Liver (tissue), 3 donors: ENCODE measurements at regions not wholly inside any gene's neighbourhood (a gene's known extent, or its start where the extent isn't known, plus 50 kb on each side); places are given as distances from the start of the nearest gene placed in this dataset.

Experiments used
- CTCF ChIP-seq: fragments of 150-350 bp; IDR thresholded peaks from 2 replicates; pipeline ENCODE4 v1.5.1; 2017; ENCODE audit warnings: improper control_type of control experiment, low read depth, low read length; ENCODE audit not compliant: missing input control
- JUND ChIP-seq, 2 donors: IDR thresholded peaks; 2 replicates each; pipeline ENCODE4 v1.6.1; 2016; ENCODE audit warnings: antibody characterized with exemption in 2 of 2
- RAD21 ChIP-seq, 2 donors: IDR thresholded peaks; 2 replicates each; pipeline ENCODE4 v1.6.1; 2016; ENCODE audit warnings: antibody characterized with exemption in 2 of 2, mild to moderate bottlenecking in 2 of 2
- REST ChIP-seq: IDR thresholded peaks from 2 replicates; pipeline ENCODE4 v1.6.1; 2016; ENCODE audit warnings: antibody characterized with exemption, mild to moderate bottlenecking
- RXRA ChIP-seq, 2 donors: IDR thresholded peaks; 2 replicates each; pipeline ENCODE4 v1.6.1; 2017 to 2018; ENCODE audit warnings: antibody characterized with exemption in 2 of 2, mild to moderate bottlenecking in 1 of 2
- SP1 ChIP-seq: IDR thresholded peaks from 2 replicates; pipeline ENCODE4 v1.6.1; 2018; ENCODE audit warnings: antibody characterized with exemption, mild to moderate bottlenecking
- TAF1 ChIP-seq: conservative IDR thresholded peaks from 2 replicates; pipeline ENCODE4 v1.6.1; 2016; ENCODE audit warnings: antibody characterized with exemption, mild to moderate bottlenecking
- YY1 ChIP-seq: IDR thresholded peaks from 2 replicates; pipeline ENCODE4 v1.6.1; 2016; ENCODE audit warnings: antibody characterized with exemption, mild to moderate bottlenecking
- donor health status: healthy.
- donor health status: healthy.

GRCh38 chr12:105596731-105597130 is 266.2 kb downstream of the C12orf75 start:
- TF ChIP-seq CTCF (no peak), YY1 (no peak), SP1 (no peak), REST (no peak), RXRA (IDR thresholded peaks at IDR 0.05) (no peak), TAF1 (no peak), JUND (IDR thresholded peaks at IDR 0.05) (no peak), RAD21 (IDR thresholded peaks at IDR 0.05) (no peak)
